Neuronal stem cell (in vitro differentiated cells): ENCODE measurements at regions not wholly inside any gene's neighbourhood (a gene's known extent, or its start where the extent isn't known, plus 50 kb on each side); places are given as distances from the start of the nearest gene placed in this dataset.

ENCODE experiments used
- DNase-seq: peaks from one replicate; pipeline ENCODE4 v3.0.0-alpha.2; 2013; ENCODE audit warnings: low spot score
- H2AFZ ChIP-seq: one replicate; pipeline ENCODE4 v1.6.1; 2013; ENCODE audit warnings: mild to moderate bottlenecking, low read length, inconsistent platforms
- H2AK5ac ChIP-seq: 2 replicates; pipeline ENCODE4 v1.6.1; 2013; ENCODE audit warnings: low read depth, mild to moderate bottlenecking, inconsistent platforms, low read length, moderate library complexity, mixed read lengths
- H2BK120ac ChIP-seq: 2 replicates; pipeline ENCODE4 v1.6.1; 2013; ENCODE audit warnings: low read depth, mild to moderate bottlenecking, inconsistent platforms, low read length, moderate library complexity, mixed read lengths
- H2BK12ac ChIP-seq: one replicate; pipeline ENCODE4 v1.6.1; 2013; ENCODE audit warnings: low read length, inconsistent platforms
- H2BK15ac ChIP-seq: 2 replicates; pipeline ENCODE4 v1.6.1; 2013; ENCODE audit warnings: mild to moderate bottlenecking, low read length, inconsistent platforms, mixed read lengths
- H2BK5ac ChIP-seq: one replicate; pipeline ENCODE4 v1.6.1; 2013; ENCODE audit warnings: inconsistent platforms, mild to moderate bottlenecking, low read length, moderate library complexity
- H3K14ac ChIP-seq: one replicate; pipeline ENCODE4 v1.6.1; 2013; ENCODE audit warnings: low read length, inconsistent platforms
- H3K18ac ChIP-seq: 2 replicates; pipeline ENCODE4 v1.6.1; 2013; ENCODE audit warnings: low read length, inconsistent platforms
- H3K23ac ChIP-seq: 2 replicates; pipeline ENCODE4 v1.6.1; 2013; ENCODE audit warnings: low read depth, mild to moderate bottlenecking, mixed read lengths, low read length, inconsistent platforms; ENCODE audit not compliant: poor library complexity
- H3K27ac ChIP-seq: replicated peaks from 3 replicates; pipeline ENCODE4 v1.5.1; 2013; ENCODE audit warnings: low read length, inconsistent platforms
- H3K27me3 ChIP-seq, 3 experiments: 2 replicates each; pipeline ENCODE4 v1.6.1; 2013; ENCODE audit warnings: low read length in 3 of 3, mild to moderate bottlenecking in 2 of 3, inconsistent platforms in 1 of 3, low read depth in 1 of 3, mixed read lengths in 1 of 3, moderate library complexity in 1 of 3; ENCODE audit not compliant: control insufficient read depth in 3 of 3, insufficient read depth in 3 of 3
- H3K36me3 ChIP-seq, 2 donors: replicated peaks in 1 of 2; 2 replicates each; pipeline ENCODE4 v1.6.1; 2013; ENCODE audit warnings: low read length in 2 of 2; ENCODE audit not compliant: control insufficient read depth in 2 of 2, insufficient read depth in 2 of 2
- H3K4ac ChIP-seq: 2 replicates; pipeline ENCODE4 v1.6.1; 2013; ENCODE audit warnings: inconsistent platforms, mild to moderate bottlenecking, low read length, moderate library complexity
- H3K4me1 ChIP-seq, 2 donors: 1 replicate in 1 of 2; 2 replicates in 1 of 2; pipeline ENCODE4 v1.6.1; 2013; ENCODE audit warnings: low read length in 2 of 2, low read depth in 1 of 2; ENCODE audit not compliant: control insufficient read depth in 2 of 2, insufficient read depth in 1 of 2
- H3K4me2 ChIP-seq: one replicate; pipeline ENCODE4 v1.6.1; 2013; ENCODE audit warnings: mild to moderate bottlenecking, low read length, inconsistent platforms; ENCODE audit not compliant: insufficient read depth, poor library complexity, severe bottlenecking
- H3K4me3 ChIP-seq, 2 donors: 2 replicates each; pipeline ENCODE4 v1.5.1; 2013; ENCODE audit warnings: low read length in 2 of 2, mild to moderate bottlenecking in 2 of 2, inconsistent platforms in 1 of 2, moderate library complexity in 1 of 2
- H3K79me1 ChIP-seq: one replicate; pipeline ENCODE4 v1.6.1; 2013; ENCODE audit warnings: low read depth, mild to moderate bottlenecking, inconsistent platforms, low read length, moderate library complexity
- H3K9ac ChIP-seq: one replicate; pipeline ENCODE4 v1.6.1; 2013; ENCODE audit warnings: mild to moderate bottlenecking, low read depth, low read length, inconsistent platforms; ENCODE audit not compliant: poor library complexity
- H3K9me3 ChIP-seq, 2 donors: replicated peaks in 1 of 2; 2 replicates each; pipeline versions ENCODE3 to v1.6.1; 2013; ENCODE audit warnings: low read length in 2 of 2, mild to moderate bottlenecking in 2 of 2, inconsistent platforms in 1 of 2, low read depth in 1 of 2, mixed read lengths in 1 of 2, moderate library complexity in 1 of 2; ENCODE audit not compliant: control insufficient read depth in 2 of 2, insufficient read depth in 1 of 2
- H4K8ac ChIP-seq: one replicate; pipeline ENCODE4 v1.6.1; 2013; ENCODE audit warnings: low read depth, mild to moderate bottlenecking, inconsistent platforms, low read length, moderate library complexity
- H4K91ac ChIP-seq: one replicate; pipeline ENCODE4 v1.6.1; 2013; ENCODE audit warnings: low read length, low read depth, mild to moderate bottlenecking, inconsistent platforms; ENCODE audit not compliant: poor library complexity
- WGBS, 2 donors: extraction: QIAGEN DNeasy Blood & Tissue Kit; methylation state at CpG; one replicate each; pipeline ENCODE4 v1.1.7; 2013; ENCODE audit warnings: missing lambda C conversion rate in 2 of 2, mixed read lengths in 1 of 2; ENCODE audit not compliant: insufficient read length in 2 of 2, insufficient replicate concordance in 1 of 2; ENCODE audit errors: extremely low coverage in 2 of 2; 5-methylcytosine and 5-hydroxymethylcytosine counted together

- Histone ChIP-seq H3K4me2 (no peak overlapping the region), H3K27me3 (no peaks in the 10 kb centered on the region), H4K8ac (no peak overlapping the region), H3K79me1 (no peaks in the 10 kb centered on the region), H2BK15ac (no peak overlapping the region), H3K9me3 (no peaks in the 10 kb centered on the region), H3K18ac (no peak overlapping the region), H3K23ac (no peak overlapping the region), H2AFZ (no peak overlapping the region), H3K4ac (no peak overlapping the region), H2BK120ac (no peak overlapping the region), H3K9ac (no peak overlapping the region), H3K36me3 (no peaks in the 10 kb centered on the region), H2BK12ac (no peak overlapping the region), H3K4me3 (no peak overlapping the region), H3K14ac (no peak overlapping the region), H2BK5ac (no peak overlapping the region), H3K27ac (no peak overlapping the region), H2AK5ac (no peak overlapping the region), H3K4me1 (peaks cover 21 to 47% of the 10 kb centered on the region in 2 donors), H4K91ac (no peak overlapping the region)
- no CpG with 5 or more reads among the region's 15 CpGs for WGBS, 2 donors
- DNase-seq: no peak
These were observed 151.6 kb downstream of the TOMM20 start for GRCh38 chr1:234976861-234977680.

GRCh38 chr1:234975941-234976860 lies 152.4 kb downstream of the TOMM20 start:
- no peaks in the 10 kb centered on the region for H3K79me1 ChIP-seq
- H3K4me2 ChIP-seq: no peak overlapping the region
- H2AFZ ChIP-seq: no peak overlapping the region
- no peaks in the 10 kb centered on the region for H3K36me3 ChIP-seq
- no peak overlapping the region for H2AK5ac ChIP-seq
- no peak overlapping the region for H3K4ac ChIP-seq
- no peak overlapping the region for H3K4me3 ChIP-seq
- H2BK120ac ChIP-seq: no peak overlapping the region
- no peak overlapping the region for H3K27ac ChIP-seq
- no peak overlapping the region for H2BK15ac ChIP-seq
- H3K18ac ChIP-seq: no peak overlapping the region
- no peak overlapping the region for H3K23ac ChIP-seq
- no peaks in the 10 kb centered on the region for H3K9me3 ChIP-seq
- H3K14ac ChIP-seq: no peak overlapping the region
- no peak for DNase-seq
- no CpG with 5 or more reads among the region's 11 CpGs for WGBS, 2 donors
- H4K8ac ChIP-seq: no peak overlapping the region
- no peak overlapping the region for H2BK5ac ChIP-seq
- H2BK12ac ChIP-seq: no peak overlapping the region
- H4K91ac ChIP-seq: no peak overlapping the region
- H3K4me1 ChIP-seq: peaks cover 25 to 53% of the 10 kb centered on the region in 2 donors
- H3K9ac ChIP-seq: no peak overlapping the region
- H3K27me3 ChIP-seq: no peaks in the 10 kb centered on the region

GRCh38 chr1:234975122-234975940 lies 153.3 kb downstream of the TOMM20 start:
- Histone ChIP-seq H3K4me1 (peaks cover 33 to 55% of the 10 kb centered on the region in 2 donors), H3K14ac (no peak overlapping the region), H3K4me2 (no peak overlapping the region), H3K36me3 (no peaks in the 10 kb centered on the region), H3K27me3 (no peaks in the 10 kb centered on the region), H4K8ac (no peak overlapping the region), H2AK5ac (no peak overlapping the region), H2BK5ac (no peak overlapping the region), H3K4me3 (no peak overlapping the region), H2BK120ac (no peak overlapping the region), H2BK12ac (no peak overlapping the region), H3K9me3 (no peaks in the 10 kb centered on the region), H2AFZ (no peak overlapping the region), H3K27ac (no peak overlapping the region), H4K91ac (no peak overlapping the region), H3K18ac (no peak overlapping the region), H3K4ac (no peak overlapping the region), H3K23ac (no peak overlapping the region), H3K9ac (no peak overlapping the region), H3K79me1 (no peaks in the 10 kb centered on the region), H2BK15ac (no peak overlapping the region)
- no peak for DNase-seq
- no CpG with 5 or more reads among the region's 11 CpGs for WGBS, 2 donors
